CD4-positive, alpha-beta memory T cell (primary cell): ENCODE measurements at regions not wholly inside any gene's neighbourhood (a gene's known extent, or its start where the extent isn't known, plus 50 kb on each side); places are given as distances from the start of the nearest gene placed in this dataset.
A peak's percentile ranks its signal among the peaks of the same experiment; 100 is the strongest.

Source experiments
- CTCF ChIA-PET: fragments of 350-600 bp; sonication (Branson Sonifier 250); formaldehyde crosslinking; loops from one replicate; lab custom pipeline; 2021; ENCODE audit warnings: inconsistent platforms; ENCODE audit not compliant: partially characterized antibody; lab: Charles Lee
- POLR2A ChIA-PET: fragments of 350-600 bp; sonication (Branson Sonifier 250); formaldehyde crosslinking; loops from one replicate; lab custom pipeline; 2021; ENCODE audit not compliant: partially characterized antibody; lab: Charles Lee
- DNase-seq, 5 donors: peaks; one replicate each; pipeline versions ENCODE4 v3.0.0 to v3.0.0-alpha.2; 2020 to 2022; ENCODE audit warnings: mixed read lengths in 1 of 5
- H3K27ac ChIP-seq: one replicate; pipeline ENCODE4 v1.7.0; 2013; ENCODE audit warnings: low read depth, low read length
- H3K27me3 ChIP-seq: 2 replicates; pipeline ENCODE4 v1.7.0; 2013; ENCODE audit warnings: mild to moderate bottlenecking, low read length, moderate library complexity; ENCODE audit not compliant: insufficient read depth
- H3K36me3 ChIP-seq: 2 replicates; pipeline ENCODE4 v1.7.0; 2013; ENCODE audit warnings: mild to moderate bottlenecking, low read length, moderate library complexity; ENCODE audit not compliant: insufficient read depth
- H3K4me1 ChIP-seq: 2 replicates; pipeline ENCODE4 v1.7.0; 2013; ENCODE audit warnings: mild to moderate bottlenecking, low read length, moderate library complexity; ENCODE audit not compliant: insufficient read depth
- H3K4me3 ChIP-seq, 2 donors: one replicate each; pipeline ENCODE4 v1.7.0; 2013; ENCODE audit warnings: low read length in 2 of 2, mild to moderate bottlenecking in 1 of 2
- H3K9me3 ChIP-seq, 2 donors: one replicate each; pipeline ENCODE4 v1.7.0; 2013; ENCODE audit warnings: low read length in 2 of 2, control low read depth in 1 of 2; ENCODE audit not compliant: control insufficient read depth in 1 of 2
- H3K27ac Mint-ChIP-seq, 7 donors: one replicate each; pipeline ENCODE4 v1.8.0; 2020 to 2021; ENCODE audit warnings: mixed read lengths in 7 of 7, mild to moderate bottlenecking in 6 of 7, inconsistent platforms in 3 of 7, moderate library complexity in 3 of 7
- H3K27me3 Mint-ChIP-seq, 2 donors: one replicate each; pipeline ENCODE4 v1.8.0; 2020 to 2021; ENCODE audit warnings: mixed read lengths in 2 of 2
- H3K36me3 Mint-ChIP-seq, 2 donors: one replicate each; pipeline ENCODE4 v1.8.0; 2020 to 2021; ENCODE audit warnings: mixed read lengths in 2 of 2, inconsistent platforms in 1 of 2, mild to moderate bottlenecking in 1 of 2
- H3K4me1 Mint-ChIP-seq, 4 donors: one replicate each; pipeline ENCODE4 v1.8.0; 2020 to 2021; ENCODE audit warnings: mixed read lengths in 4 of 4, mild to moderate bottlenecking in 1 of 4
- H3K4me3 Mint-ChIP-seq, 8 donors: one replicate each; pipeline ENCODE4 v1.8.0; 2020 to 2021; ENCODE audit warnings: mixed read lengths in 8 of 8, mild to moderate bottlenecking in 7 of 8, moderate library complexity in 6 of 8, inconsistent platforms in 3 of 8
- H3K9me3 Mint-ChIP-seq, 8 donors: one replicate each; pipeline ENCODE4 v1.8.0; 2020 to 2021; ENCODE audit warnings: mixed read lengths in 8 of 8, mild to moderate bottlenecking in 5 of 8, inconsistent platforms in 3 of 8, moderate library complexity in 1 of 8
- intact Hi-C: fragments of 100-400 bp; cut with micrococcal nuclease; formaldehyde crosslinking; loops from one replicate; pipeline ENCODE4 v1.15.1; 2023

DNA sequence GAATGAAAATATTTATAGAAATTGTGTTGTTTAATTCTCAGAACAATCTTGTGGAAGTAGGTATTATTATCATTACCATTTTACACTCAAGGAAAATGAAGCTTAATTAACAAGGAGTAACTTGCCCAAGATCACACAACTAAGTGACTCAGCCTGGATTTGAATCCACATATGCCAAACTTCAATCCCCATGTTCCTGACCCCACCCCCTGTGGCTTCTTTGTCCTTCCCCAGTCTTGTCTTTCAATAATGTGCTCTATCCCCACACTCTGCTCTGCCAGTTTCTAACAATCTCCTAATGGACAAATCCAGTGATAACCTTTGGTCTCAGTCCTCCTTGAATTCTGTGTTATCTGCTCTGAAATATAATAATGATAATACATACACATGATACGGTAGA lies 355.2 kb downstream of the BMP4 start:
- intact Hi-C loops: no loop called here
- no peaks in the 10 kb centered on the region for H3K4me1 ChIP-seq
- no peak overlapping the region for H3K27ac ChIP-seq
- no peaks in the 10 kb centered on the region for H3K36me3 Mint-ChIP-seq
- no peaks in the 10 kb centered on the region for H3K36me3 ChIP-seq
- ChIA-PET CTCF (no interaction called here), POLR2A (no interaction called here)
- no peaks in the 10 kb centered on the region for H3K9me3 ChIP-seq
- H3K9me3 Mint-ChIP-seq: peaks cover 0 to 9% (median 1%) of the 10 kb centered on the region in 8 donors
- DNase-seq: no peak
- no peak overlapping the region for H3K27ac Mint-ChIP-seq
- no peak overlapping the region for H3K4me3 ChIP-seq
- no peaks in the 10 kb centered on the region for H3K27me3 ChIP-seq
- no peaks in the 10 kb centered on the region for H3K27me3 Mint-ChIP-seq
- no peaks in the 10 kb centered on the region for H3K4me1 Mint-ChIP-seq
- no peak overlapping the region for H3K4me3 Mint-ChIP-seq

GRCh38 chr14:53599221-53599945 lies 357.2 kb downstream of the BMP4 start:
- POLR2A ChIA-PET: no interaction called here
- Histone ChIP-seq H3K4me1 (no peaks in the 10 kb centered on the region), H3K27me3 (no peaks in the 10 kb centered on the region), H3K36me3 (no peaks in the 10 kb centered on the region), H3K9me3 (no peaks in the 10 kb centered on the region), H3K4me3 (no peak overlapping the region), H3K27ac (no peak overlapping the region)
- no peak for DNase-seq
- CTCF ChIA-PET: no interaction called here
- no peaks in the 10 kb centered on the region for H3K27me3 Mint-ChIP-seq
- H3K36me3 Mint-ChIP-seq: no peaks in the 10 kb centered on the region
- intact Hi-C loops: no loop called here
- H3K4me3 Mint-ChIP-seq: no peak overlapping the region
- H3K9me3 Mint-ChIP-seq: peaks cover 0 to 14% (median 9%) of the 10 kb centered on the region in 8 donors
- H3K27ac Mint-ChIP-seq: no peak overlapping the region
- H3K4me1 Mint-ChIP-seq: no peaks in the 10 kb centered on the region

- Mint-ChIP-seq H3K4me3 (no peak overlapping the region), H3K36me3 (no peaks in the 10 kb centered on the region), H3K27ac (no peak overlapping the region), H3K9me3 (peaks cover 0 to 28% (median 9%) of the 10 kb centered on the region in 8 donors), H3K27me3 (no peaks in the 10 kb centered on the region), H3K4me1 (no peaks in the 10 kb centered on the region)
- H3K36me3 ChIP-seq: no peaks in the 10 kb centered on the region
- no peak overlapping the region for H3K4me3 ChIP-seq
- H3K9me3 ChIP-seq: no peaks in the 10 kb centered on the region
- intact Hi-C loops: no loop called here
- no peak overlapping the region for H3K27ac ChIP-seq
- no peaks in the 10 kb centered on the region for H3K27me3 ChIP-seq
- DNase-seq: no peak
- ChIA-PET POLR2A (no interaction called here), CTCF (no interaction called here)
- H3K4me1 ChIP-seq: no peaks in the 10 kb centered on the region
These were observed 359.6 kb downstream of the BMP4 start for GRCh38 chr14:53596853-53597525.

DNA sequence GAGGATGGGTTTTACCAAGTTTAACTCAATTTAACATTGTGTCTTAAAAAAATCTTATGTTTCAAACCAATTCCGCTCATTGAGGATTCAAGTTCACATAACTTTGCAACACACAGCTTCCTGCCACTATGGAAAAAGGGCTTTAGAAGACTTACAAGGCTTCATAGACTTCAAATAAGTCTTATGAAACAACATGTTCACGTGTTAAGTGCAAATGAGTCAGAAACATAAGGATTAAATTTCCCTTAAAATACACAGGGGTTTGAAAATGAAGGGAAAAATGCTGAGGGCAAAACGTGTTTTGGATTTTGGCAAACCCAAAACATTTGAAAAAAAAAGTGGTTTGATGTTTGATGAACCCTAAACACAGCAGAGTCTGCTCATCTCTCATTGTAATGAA lies 364.8 kb downstream of the BMP4 start:
- no peak overlapping the region for H3K4me3 ChIP-seq
- peak overlapping the region in 1 of 7 donors; percentile 32 for H3K27ac Mint-ChIP-seq
- no peak overlapping the region for H3K4me3 Mint-ChIP-seq
- peaks cover 0 to 38% (median 10%) of the 10 kb centered on the region in 8 donors for H3K9me3 Mint-ChIP-seq
- no peaks in the 10 kb centered on the region for H3K36me3 ChIP-seq
- H3K27me3 ChIP-seq: no peaks in the 10 kb centered on the region
- peaks cover 0 to 1% of the 10 kb centered on the region in 2 donors for H3K27me3 Mint-ChIP-seq
- intact Hi-C loops: no loop called here
- no peak overlapping the region for H3K27ac ChIP-seq
- DNase-seq: no peak
- no peaks in the 10 kb centered on the region for H3K4me1 Mint-ChIP-seq
- no peaks in the 10 kb centered on the region for H3K36me3 Mint-ChIP-seq
- ChIA-PET CTCF (no interaction called here), POLR2A (no interaction called here)
- no peaks in the 10 kb centered on the region for H3K9me3 ChIP-seq
- H3K4me1 ChIP-seq: no peaks in the 10 kb centered on the region

DNA sequence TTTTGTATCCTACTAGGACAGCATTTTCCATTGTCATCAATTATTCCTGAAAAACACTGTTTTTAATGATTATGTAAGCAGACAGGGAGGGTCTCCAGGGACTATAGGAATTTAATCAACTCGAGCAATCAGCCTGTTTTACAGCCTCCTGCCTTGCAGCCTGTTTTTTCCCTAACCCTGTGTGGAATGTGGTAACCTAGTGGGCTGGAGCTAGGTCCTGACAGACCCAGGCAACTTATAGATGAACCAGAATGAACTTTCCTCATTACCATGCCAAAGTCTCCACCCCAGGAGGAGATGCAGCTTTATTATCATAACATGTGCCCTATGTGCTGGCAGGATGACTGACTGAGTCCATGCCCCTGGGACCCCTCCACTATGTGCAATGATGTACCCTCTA lies 375.1 kb downstream of the BMP4 start:
- no peaks in the 10 kb centered on the region for H3K27me3 ChIP-seq
- peaks cover 0 to 1% of the 10 kb centered on the region in 2 donors for H3K27me3 Mint-ChIP-seq
- peaks cover 0 to 15% (median 7%) of the 10 kb centered on the region in 8 donors for H3K9me3 Mint-ChIP-seq
- ChIA-PET CTCF (no interaction called here), POLR2A (no interaction called here)
- no peak overlapping the region for H3K27ac Mint-ChIP-seq
- H3K27ac ChIP-seq: no peak overlapping the region
- no peak overlapping the region for H3K4me3 ChIP-seq
- H3K9me3 ChIP-seq: no peaks in the 10 kb centered on the region
- no peaks in the 10 kb centered on the region for H3K4me1 Mint-ChIP-seq
- no peaks in the 10 kb centered on the region for H3K36me3 Mint-ChIP-seq
- no peak for DNase-seq
- H3K4me1 ChIP-seq: no peaks in the 10 kb centered on the region
- no peak overlapping the region for H3K4me3 Mint-ChIP-seq
- intact Hi-C loops: no loop called here
- H3K36me3 ChIP-seq: no peaks in the 10 kb centered on the region

DNA sequence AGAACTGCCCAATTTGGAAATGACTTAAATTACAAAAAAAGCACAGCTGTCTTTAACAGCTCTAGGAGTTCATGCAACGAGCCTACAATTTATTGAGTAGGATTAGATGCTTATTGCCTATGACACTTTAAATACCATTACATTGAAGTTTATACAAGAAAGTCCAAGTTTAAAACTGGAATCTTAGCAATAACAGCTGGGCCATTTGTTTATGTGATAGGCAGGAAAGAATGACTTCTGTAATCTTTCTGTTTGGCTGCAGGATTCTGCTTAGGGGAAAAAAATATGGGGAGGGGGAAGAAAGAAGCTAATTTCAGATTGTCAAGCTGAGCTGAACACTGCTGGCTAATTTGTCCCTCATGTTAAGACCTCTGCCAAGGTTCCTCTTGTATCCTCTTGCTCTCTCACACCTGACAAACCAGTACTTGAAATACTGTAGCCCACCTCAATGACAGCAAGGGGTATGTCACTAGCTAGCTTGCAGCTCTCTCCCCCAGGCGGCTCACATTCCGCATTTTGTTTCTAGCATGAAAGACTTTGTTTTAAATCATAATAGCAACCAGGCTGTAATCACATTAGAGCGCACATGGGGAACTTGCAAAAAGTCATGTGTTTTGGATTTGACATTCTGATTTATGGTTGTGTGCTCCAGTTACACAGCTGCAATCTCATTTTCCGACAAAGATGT lies 384.8 kb downstream of the BMP4 start:
- H3K27me3 Mint-ChIP-seq: peaks cover 0 to 2% of the 10 kb centered on the region in 2 donors
- no peak overlapping the region for H3K27ac ChIP-seq
- no peaks in the 10 kb centered on the region for H3K36me3 Mint-ChIP-seq
- CTCF ChIA-PET: no interaction called here
- no peak overlapping the region for H3K4me3 ChIP-seq
- H3K27me3 ChIP-seq: no peaks in the 10 kb centered on the region
- no peaks in the 10 kb centered on the region for H3K4me1 Mint-ChIP-seq
- no peaks in the 10 kb centered on the region for H3K9me3 ChIP-seq
- peaks cover 2 to 18% (median 7%) of the 10 kb centered on the region in 8 donors for H3K9me3 Mint-ChIP-seq
- POLR2A ChIA-PET: no interaction called here
- DNase-seq: no peak
- H3K27ac Mint-ChIP-seq: no peak overlapping the region
- no peak overlapping the region for H3K4me3 Mint-ChIP-seq
- intact Hi-C loops: no loop called here
- H3K4me1 ChIP-seq: no peaks in the 10 kb centered on the region
- no peaks in the 10 kb centered on the region for H3K36me3 ChIP-seq
